ENCODE measurements at regions not wholly inside any gene's neighbourhood (a gene's known extent, or its start where the extent isn't known, plus 50 kb on each side); places are given as distances from the start of the nearest gene placed in this dataset.

- no peaks in the 10 kb centered on the region for H3K27me3 ChIP-seq (replicated peaks in 1 of 2; ENCODE audit: control insufficient read depth in 2 of 2, insufficient read depth in 2 of 2, low read length in 1 of 2)
These were observed 218.7 kb upstream of the SPOCK3 start for GRCh38 chr4:167452922-167453430.

GRCh38 chr4:167456619-167457018 is 222.3 kb upstream of the SPOCK3 start:
- CTCF ChIA-PET, result no interaction called here
- Histone ChIP-seq H3K9me3 (replicated peaks; ENCODE audit: control insufficient read depth, insufficient read depth, low read length) (no peaks in the 10 kb centered on the region), H3K27ac (ENCODE audit: control insufficient read depth, insufficient read depth) (no peak overlapping the region), H3K9ac (ENCODE audit: control insufficient read depth, insufficient read depth, low read length) (no peak overlapping the region), H3K79me2 (ENCODE audit: control insufficient read depth, insufficient read depth, low read length) (no peaks in the 10 kb centered on the region), H3K4me2 (ENCODE audit: control insufficient read depth, insufficient read depth) (no peak overlapping the region), H3K36me3 (ENCODE audit: control insufficient read depth in 2 of 2, insufficient read depth in 2 of 2, low read length in 1 of 2) (no peaks in the 10 kb centered on the region), H2AFZ (ENCODE audit: control insufficient read depth, low read depth, low read length) (no peak overlapping the region), H3K4me1 (ENCODE audit: control insufficient read depth, insufficient read depth, low read length) (no peaks in the 10 kb centered on the region), H3K27me3 (replicated peaks in 1 of 2; ENCODE audit: control insufficient read depth in 2 of 2, insufficient read depth in 2 of 2, low read length in 1 of 2) (no peaks in the 10 kb centered on the region), H4K20me1 (ENCODE audit: control insufficient read depth, insufficient read depth) (no peaks in the 10 kb centered on the region), H3K4me3 (no peak overlapping the region)
- POLR2A ChIA-PET, result no interaction called here
- intact Hi-C loops (cut with micrococcal nuclease; ENCODE audit: unreplicated experiment) (no loop called here), in situ Hi-C loops (cut with MboI) (no loop called here)
- 33% methylated on average over 3 of the region's 9 CpGs for WGBS (ENCODE audit: insufficient coverage, insufficient replicate concordance, low lambda C conversion rate, missing lambda C conversion rate)
- no peak for DNase-seq (ENCODE audit: low read depth, low spot score)
- no peak for ATAC-seq
- no peak for FAIRE-seq
- RAD21 ChIA-PET (ENCODE audit: unreplicated experiment), result no interaction called here
- BruUV-seq (replicated peaks), result no TSS peak
- SMC1A ChIA-PET (ENCODE audit: uncharacterized antibody, unreplicated experiment), result no interaction called here
- no peak for TF ChIP-seq SUPT20H (IDR thresholded peaks at IDR 0.05; ENCODE audit: borderline replicate concordance, control insufficient read depth, low read depth, low read length)
- TF ChIP-seq, protein P1, sequence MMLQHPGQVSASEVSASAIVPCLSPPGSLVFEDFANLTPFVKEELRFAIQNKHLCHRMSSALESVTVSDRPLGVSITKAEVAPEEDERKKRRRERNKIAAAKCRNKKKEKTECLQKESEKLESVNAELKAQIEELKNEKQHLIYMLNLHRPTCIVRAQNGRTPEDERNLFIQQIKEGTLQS (IDR thresholded peaks at IDR 0.05; ENCODE audit: borderline replicate concordance, extremely low read depth, low read depth, low read length), result no peak
- no peak for TF ChIP-seq ZNF384 (IDR thresholded peaks at IDR 0.05; ENCODE audit: borderline replicate concordance, low read depth, low read length)
- no peak for TF ChIP-seq MEF2A (IDR thresholded peaks at IDR 0.05; ENCODE audit: insufficient read depth, low read depth, low read length)
- no peak for TF ChIP-seq ZBTB33 (IDR thresholded peaks at IDR 0.05)
- no peak for TF ChIP-seq IKZF1 (conservative IDR thresholded peaks at IDR 0.05)

More at GRCh38 chr4:167452922-167453430, 218.7 kb upstream of the SPOCK3 start:
- H4K20me1 ChIP-seq (ENCODE audit: control insufficient read depth, insufficient read depth), result no peaks in the 10 kb centered on the region
- DNase-seq (ENCODE audit: low read depth, low spot score), result no peak
- ATAC-seq, result no peak
- SMC1A ChIA-PET (ENCODE audit: uncharacterized antibody, unreplicated experiment), result interaction anchor here (0.6 to 1.0 kb wide), 2 partner anchors 27 to 437 kb away, joined by 3 to 5 read pairs; no protein-coding TSS in a partner anchor
- intact Hi-C loops (cut with micrococcal nuclease; ENCODE audit: unreplicated experiment) (no loop called here), in situ Hi-C loops (cut with MboI) (no loop called here)
- RAD21 ChIA-PET (ENCODE audit: unreplicated experiment), result no interaction called here
- no peak for FAIRE-seq
- H3K9ac ChIP-seq (ENCODE audit: control insufficient read depth, insufficient read depth, low read length), result no peak overlapping the region
- no peak overlapping the region for H3K27ac ChIP-seq (ENCODE audit: control insufficient read depth, insufficient read depth)
- TF ChIP-seq CBX3 (IDR thresholded peaks at IDR 0.05; ENCODE audit: borderline replicate concordance, low read depth) (no peak), HDAC2 (IDR thresholded peaks at IDR 0.05) (no peak), NR2F1 (conservative IDR thresholded peaks at IDR 0.05) (no peak)
- H3K79me2 ChIP-seq (ENCODE audit: control insufficient read depth, insufficient read depth, low read length), result no peaks in the 10 kb centered on the region
- POLR2A ChIA-PET, result no interaction called here
- no TSS peak for BruUV-seq (replicated peaks)
- H3K36me3 ChIP-seq (ENCODE audit: control insufficient read depth in 2 of 2, insufficient read depth in 2 of 2, low read length in 1 of 2), result no peaks in the 10 kb centered on the region
- CTCF ChIA-PET, result interaction anchor here (1.2 kb wide), 1 partner anchor 21 kb away, joined by 3 read pairs; no protein-coding TSS in a partner anchor
- no peak overlapping the region for H3K4me2 ChIP-seq (ENCODE audit: control insufficient read depth, insufficient read depth)
- no peak overlapping the region for H3K4me3 ChIP-seq
- H2AFZ ChIP-seq (ENCODE audit: control insufficient read depth, low read depth, low read length), result no peak overlapping the region
- WGBS (ENCODE audit: insufficient coverage, insufficient replicate concordance, low lambda C conversion rate, missing lambda C conversion rate), result 64% methylated on average over 3 of the region's 3 CpGs
- H3K9me3 ChIP-seq (replicated peaks; ENCODE audit: control insufficient read depth, insufficient read depth, low read length), result no peaks in the 10 kb centered on the region
- H3K4me1 ChIP-seq (ENCODE audit: control insufficient read depth, insufficient read depth, low read length), result no peaks in the 10 kb centered on the region

Measured in GM12878 (cell line).